ENCODE measurements at regions not wholly inside any gene's neighbourhood (a gene's known extent, or its start where the extent isn't known, plus 50 kb on each side); places are given as distances from the start of the nearest gene placed in this dataset.

GRCh38 chr15:88748081-88748480 lies 55.2 kb upstream of the ACAN start:
- TF ChIP-seq POLR2AphosphoS5 (IDR thresholded peaks at IDR 0.05; ENCODE audit: low read depth) = no peak
- TF ChIP-seq CTCF (conservative IDR thresholded peaks at IDR 0.05; ENCODE audit: low read depth in 2 of 2) = no peak
- no peak for TF ChIP-seq EZH2phosphoT487 (IDR thresholded peaks at IDR 0.05; ENCODE audit: unreplicated experiment)
- TF ChIP-seq CREB1 (CRISPR knock-in tag; IDR thresholded peaks at IDR 0.05; ENCODE audit: low read depth) = no peak
- TF ChIP-seq JUNB (IDR thresholded peaks at IDR 0.05; ENCODE audit: unreplicated experiment) = no peak
- TF ChIP-seq EZH2 (IDR thresholded peaks at IDR 0.05; ENCODE audit: low read depth, unreplicated experiment) = no peak
- TF ChIP-seq ETS1 (IDR thresholded peaks at IDR 0.05) = no peak
- no peak for TF ChIP-seq ZNF331 (CRISPR knock-in tag; IDR thresholded peaks at IDR 0.05; ENCODE audit: low read depth)
- no peak for TF ChIP-seq ZNF114 (CRISPR knock-in tag; IDR thresholded peaks at IDR 0.05)
- TF ChIP-seq STAT1 (IDR thresholded peaks at IDR 0.05; ENCODE audit: unreplicated experiment) = no peak

Measured in GM23338 (cell line).